IMR-90 (cell line): ENCODE measurements at regions not wholly inside any gene's neighbourhood (a gene's known extent, or its start where the extent isn't known, plus 50 kb on each side); places are given as distances from the start of the nearest gene placed in this dataset.

ENCODE experiments used
- ATAC-seq: fragments of 200-7000 bp; cut with Tn5 transposase; 2 replicates; pipeline ENCODE4 v1.9.1; 2020; ENCODE audit warnings: low read depth, mild to moderate bottlenecking, moderate library complexity
- BruUV-seq: library from RNA; stranded (reverse); fragments of 400-500 nt; replicated peaks from 2 replicates; lab custom pipeline; 2021; lab: Mats Ljungman, UMichigan
- CTCF ChIA-PET: fragments of 300-600 bp; formaldehyde crosslinking; extraction: SDS; loops from one replicate; lab custom pipeline; 2021; ENCODE audit warnings: antibody characterized with exemption; lab: Yijun Ruan, JAX
- POLR2A ChIA-PET: fragments of 300-600 bp; sonication (Branson Sonifier 250); formaldehyde crosslinking; loops from one replicate; lab custom pipeline; 2022; ENCODE audit warnings: antibody characterized with exemption; ENCODE audit not compliant: unreplicated experiment; lab: Charles Lee
- DNase-seq: peaks from one replicate; pipeline ENCODE4 v3.0.0; 2013
- H2AFZ ChIP-seq: replicated peaks from 2 replicates; pipeline ENCODE3; 2013; ENCODE audit warnings: low read length, mild to moderate bottlenecking; ENCODE audit not compliant: poor library complexity
- H2AK5ac ChIP-seq: 2 replicates; pipeline ENCODE4 v1.6.1; 2013; ENCODE audit warnings: low read depth, low read length, inconsistent platforms
- H2AK9ac ChIP-seq: replicated peaks from 2 replicates; pipeline ENCODE3; 2013; ENCODE audit warnings: mild to moderate bottlenecking, low read depth, low read length, moderate library complexity; ENCODE audit not compliant: poor library complexity
- H2BK120ac ChIP-seq: 2 replicates; pipeline ENCODE4 v1.6.1; 2013; ENCODE audit warnings: low read depth, low read length, inconsistent platforms
- H2BK15ac ChIP-seq: 3 replicates; pipeline ENCODE4 v1.6.1; 2013; ENCODE audit warnings: low read depth, low read length, inconsistent platforms
- H2BK20ac ChIP-seq: 2 replicates; pipeline ENCODE4 v1.6.1; 2013; ENCODE audit warnings: low read depth, mild to moderate bottlenecking, inconsistent platforms, low read length, moderate library complexity
- H2BK5ac ChIP-seq: 2 replicates; pipeline ENCODE4 v1.6.1; 2013; ENCODE audit warnings: mild to moderate bottlenecking, low read depth, low read length, inconsistent platforms; ENCODE audit not compliant: poor library complexity, severe bottlenecking
- H3K14ac ChIP-seq: replicated peaks from 2 replicates; pipeline ENCODE4 v1.6.1; 2013; ENCODE audit warnings: low read depth, low read length, inconsistent platforms
- H3K18ac ChIP-seq: 2 replicates; pipeline ENCODE4 v1.6.1; 2013; ENCODE audit warnings: low read depth, low read length, control low read depth
- H3K23ac ChIP-seq: 2 replicates; pipeline ENCODE4 v1.6.1; 2013; ENCODE audit warnings: low read depth, low read length, inconsistent platforms
- H3K27ac ChIP-seq: 2 replicates; pipeline ENCODE4 v1.5.1; 2013; ENCODE audit warnings: mild to moderate bottlenecking, control low read depth, low read length; ENCODE audit not compliant: insufficient read depth
- H3K27me3 ChIP-seq: 2 replicates; pipeline ENCODE4 v1.6.1; 2013; ENCODE audit warnings: low read length; ENCODE audit not compliant: control insufficient read depth, insufficient read depth
- H3K36me3 ChIP-seq: 2 replicates; pipeline ENCODE4 v1.6.1; 2013; ENCODE audit warnings: low read length, mixed read lengths; ENCODE audit not compliant: control insufficient read depth, insufficient read depth
- H3K4ac ChIP-seq: 2 replicates; pipeline ENCODE4 v1.6.1; 2013; ENCODE audit warnings: low read depth, low read length, inconsistent platforms
- H3K4me1 ChIP-seq: 2 replicates; pipeline ENCODE4 v1.6.1; 2013; ENCODE audit warnings: low read length, mixed read lengths; ENCODE audit not compliant: control insufficient read depth, insufficient read depth
- H3K4me2 ChIP-seq: 2 replicates; pipeline ENCODE4 v1.6.1; 2013; ENCODE audit warnings: low read depth, mild to moderate bottlenecking, control low read depth, low read length, moderate library complexity
- H3K4me3 ChIP-seq: 2 replicates; pipeline ENCODE4 v1.5.1; 2013; ENCODE audit warnings: low read depth, mild to moderate bottlenecking, control low read depth, low read length, moderate library complexity; ENCODE audit not compliant: insufficient read depth
- H3K56ac ChIP-seq: 2 replicates; pipeline ENCODE4 v1.6.1; 2013; ENCODE audit warnings: low read length, inconsistent platforms; ENCODE audit not compliant: insufficient read depth; ENCODE audit errors: extremely low read depth
- H3K79me1 ChIP-seq, 2 experiments: 2 replicates each; pipeline ENCODE4 v1.6.1; 2013; ENCODE audit warnings: low read length in 2 of 2, inconsistent platforms in 1 of 2, low read depth in 1 of 2
- H3K9ac ChIP-seq: 2 replicates; pipeline ENCODE4 v1.6.1; 2013; ENCODE audit warnings: low read depth, low read length, control low read depth
- H3K9me1 ChIP-seq: 2 replicates; pipeline ENCODE4 v1.6.1; 2013; ENCODE audit warnings: low read length, inconsistent platforms; ENCODE audit not compliant: insufficient read depth
- H3K9me3 ChIP-seq: 2 replicates; pipeline ENCODE4 v1.6.1; 2013; ENCODE audit warnings: low read length; ENCODE audit not compliant: control insufficient read depth, insufficient read depth
- H4K20me1 ChIP-seq: 2 replicates; pipeline ENCODE4 v1.6.1; 2013; ENCODE audit warnings: low read length, inconsistent platforms; ENCODE audit not compliant: insufficient read depth
- H4K5ac ChIP-seq: 2 replicates; pipeline ENCODE4 v1.6.1; 2013; ENCODE audit warnings: mild to moderate bottlenecking, low read depth, low read length, control low read depth
- H4K8ac ChIP-seq, 2 experiments: 2 replicates each; pipeline ENCODE4 v1.6.1; 2013; ENCODE audit warnings: low read depth in 2 of 2, low read length in 2 of 2, control low read depth in 1 of 2, inconsistent platforms in 1 of 2
- H4K91ac ChIP-seq: 2 replicates; pipeline ENCODE4 v1.6.1; 2013; ENCODE audit warnings: low read depth, low read length, inconsistent platforms; ENCODE audit not compliant: insufficient read depth
- CEBPB ChIP-seq: IDR thresholded peaks from 2 replicates; pipeline ENCODE4 v1.6.1; 2012; ENCODE audit warnings: low read depth, low read length, improper control_type of control experiment
- CHD1 ChIP-seq: IDR thresholded peaks from 2 replicates; pipeline ENCODE4 v1.6.1; 2012; ENCODE audit warnings: low read depth, low read length, improper control_type of control experiment
- MAZ ChIP-seq: IDR thresholded peaks from 2 replicates; pipeline ENCODE4 v1.6.1; 2012; ENCODE audit warnings: low read depth, mild to moderate bottlenecking, low read length, improper control_type of control experiment, moderate library complexity, borderline replicate concordance
- MXI1 ChIP-seq: IDR thresholded peaks from 2 replicates; pipeline ENCODE4 v1.6.1; 2012; ENCODE audit warnings: low read depth, mild to moderate bottlenecking, low read length, moderate library complexity, borderline replicate concordance
- NFE2L2 ChIP-seq: fragments of 150-350 bp; IDR thresholded peaks from 2 replicates; pipeline ENCODE4 v1.6.1; 2016; ENCODE audit warnings: low read depth, mild to moderate bottlenecking, low read length
- POLR2A ChIP-seq: IDR thresholded peaks from 2 replicates; pipeline ENCODE4 v1.6.1; 2012; ENCODE audit warnings: mild to moderate bottlenecking, low read depth, low read length
- RAD21 ChIP-seq: IDR thresholded peaks from 2 replicates; pipeline ENCODE4 v1.6.1; 2012; ENCODE audit warnings: low read length, improper control_type of control experiment
- RCOR1 ChIP-seq: IDR thresholded peaks from 2 replicates; pipeline ENCODE4 v1.6.1; 2012; ENCODE audit warnings: mild to moderate bottlenecking, low read length, improper control_type of control experiment; ENCODE audit not compliant: insufficient replicate concordance
- RFX5 ChIP-seq: IDR thresholded peaks from 2 replicates; pipeline ENCODE4 v1.8.0; 2012; ENCODE audit warnings: low read depth, mild to moderate bottlenecking, low read length, moderate library complexity
- SMC3 ChIP-seq: fragments of 150-350 bp; IDR thresholded peaks from 2 replicates; pipeline ENCODE4 v1.6.1; 2016; ENCODE audit warnings: low read depth, mild to moderate bottlenecking, antibody characterized with exemption, low read length, moderate library complexity
- WGBS, 2 experiments: methylation state at CpG; one replicate each; pipeline versions ENCODE4 v1.1.5 to v1.1.7; 2013; ENCODE audit warnings: missing lambda C conversion rate in 2 of 2; ENCODE audit not compliant: insufficient read length in 1 of 2; ENCODE audit errors: extremely low coverage in 2 of 2; 5-methylcytosine and 5-hydroxymethylcytosine counted together
- dilution Hi-C: fragments of 300-500 bp; cut with HindIII; formaldehyde crosslinking; loops from one replicate; pipeline ENCODE4 v1.14.3; 2018; ENCODE audit warnings: low sequenced_read_pairs; ENCODE audit not compliant: unreplicated experiment
- in situ Hi-C: fragments of 300-500 bp; cut with MboI; formaldehyde crosslinking; loops from 3 replicates; pipeline ENCODE4 v1.14.3; 2019; ENCODE audit warnings: low sequenced_read_pairs, inconsistent platforms, mixed read lengths
- intact Hi-C: fragments of 100-400 bp; cut with micrococcal nuclease; formaldehyde crosslinking; loops from 2 replicates; pipeline ENCODE4 v1.10.0; 2022
- TF ChIP-seq, protein P1 (sequence below): fragments of 150-350 bp; IDR thresholded peaks from 2 replicates; pipeline ENCODE4 v1.6.1; 2017; ENCODE audit warnings: mild to moderate bottlenecking, antibody characterized with exemption, low read length, low read depth
- TF ChIP-seq, protein P2 (sequence below): fragments of 150-350 bp; IDR thresholded peaks from 2 replicates; pipeline ENCODE4 v1.6.1; 2016; ENCODE audit warnings: low read depth, mild to moderate bottlenecking, low read length, moderate library complexity, borderline replicate concordance
- TF ChIP-seq, protein P3 (sequence below): conservative IDR thresholded peaks from 2 replicates; pipeline ENCODE4 v1.5.1; 2012; ENCODE audit warnings: mild to moderate bottlenecking, low read depth, low read length, improper control_type of control experiment

DNA sequence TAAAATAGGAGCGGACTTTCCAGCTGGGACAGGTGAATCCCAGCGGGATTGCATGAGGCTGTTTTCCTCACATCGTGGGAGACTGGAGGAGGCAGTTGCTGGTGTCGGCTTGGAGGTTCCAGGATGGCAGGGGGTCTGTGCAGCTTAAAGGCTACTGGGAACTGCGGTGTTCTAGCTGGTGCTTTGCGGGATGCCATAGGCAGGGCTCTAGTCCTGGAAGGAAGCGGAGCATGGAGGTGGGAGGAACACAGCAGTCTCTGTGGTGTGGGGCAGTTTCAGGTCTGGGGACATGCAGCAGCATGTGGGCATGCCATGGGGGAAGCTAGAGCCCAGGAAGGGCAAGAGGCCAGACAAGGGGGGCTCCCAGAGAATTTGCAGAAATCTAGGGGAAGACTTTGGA is 141.5 kb downstream of the NSG2 start:
- no peak overlapping the region for H2BK20ac ChIP-seq
- ATAC-seq (no peak), DNase-seq (no peak)
- no peak overlapping the region for H3K4me2 ChIP-seq
- no TSS peak for BruUV-seq
- no peaks in the 10 kb centered on the region for H3K27me3 ChIP-seq
- CTCF ChIA-PET = no interaction called here
- H3K9ac ChIP-seq = no peak overlapping the region
- H3K4me1 ChIP-seq = no peaks in the 10 kb centered on the region
- H3K27ac ChIP-seq = no peak overlapping the region
- H3K56ac ChIP-seq = no peak overlapping the region
- dilution Hi-C loops = no loop called here
- H2BK5ac ChIP-seq = no peak overlapping the region
- H4K20me1 ChIP-seq = no peaks in the 10 kb centered on the region
- no peaks in the 10 kb centered on the region for H3K36me3 ChIP-seq
- TF ChIP-seq CHD1 = no peak
- TF ChIP-seq, protein P1, sequence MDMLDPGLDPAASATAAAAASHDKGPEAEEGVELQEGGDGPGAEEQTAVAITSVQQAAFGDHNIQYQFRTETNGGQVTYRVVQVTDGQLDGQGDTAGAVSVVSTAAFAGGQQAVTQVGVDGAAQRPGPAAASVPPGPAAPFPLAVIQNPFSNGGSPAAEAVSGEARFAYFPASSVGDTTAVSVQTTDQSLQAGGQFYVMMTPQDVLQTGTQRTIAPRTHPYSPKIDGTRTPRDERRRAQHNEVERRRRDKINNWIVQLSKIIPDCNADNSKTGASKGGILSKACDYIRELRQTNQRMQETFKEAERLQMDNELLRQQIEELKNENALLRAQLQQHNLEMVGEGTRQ = no peak
- no peak for TF ChIP-seq RAD21
- TF ChIP-seq, protein P2, sequence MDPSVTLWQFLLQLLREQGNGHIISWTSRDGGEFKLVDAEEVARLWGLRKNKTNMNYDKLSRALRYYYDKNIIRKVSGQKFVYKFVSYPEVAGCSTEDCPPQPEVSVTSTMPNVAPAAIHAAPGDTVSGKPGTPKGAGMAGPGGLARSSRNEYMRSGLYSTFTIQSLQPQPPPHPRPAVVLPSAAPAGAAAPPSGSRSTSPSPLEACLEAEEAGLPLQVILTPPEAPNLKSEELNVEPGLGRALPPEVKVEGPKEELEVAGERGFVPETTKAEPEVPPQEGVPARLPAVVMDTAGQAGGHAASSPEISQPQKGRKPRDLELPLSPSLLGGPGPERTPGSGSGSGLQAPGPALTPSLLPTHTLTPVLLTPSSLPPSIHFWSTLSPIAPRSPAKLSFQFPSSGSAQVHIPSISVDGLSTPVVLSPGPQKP = no peak
- TF ChIP-seq POLR2A = no peak
- TF ChIP-seq NFE2L2 = no peak
- no peak for TF ChIP-seq RFX5
- no peak for TF ChIP-seq MXI1
- no peak for TF ChIP-seq MAZ
- TF ChIP-seq SMC3 = no peak
- TF ChIP-seq CEBPB = no peak
- TF ChIP-seq, protein P3, sequence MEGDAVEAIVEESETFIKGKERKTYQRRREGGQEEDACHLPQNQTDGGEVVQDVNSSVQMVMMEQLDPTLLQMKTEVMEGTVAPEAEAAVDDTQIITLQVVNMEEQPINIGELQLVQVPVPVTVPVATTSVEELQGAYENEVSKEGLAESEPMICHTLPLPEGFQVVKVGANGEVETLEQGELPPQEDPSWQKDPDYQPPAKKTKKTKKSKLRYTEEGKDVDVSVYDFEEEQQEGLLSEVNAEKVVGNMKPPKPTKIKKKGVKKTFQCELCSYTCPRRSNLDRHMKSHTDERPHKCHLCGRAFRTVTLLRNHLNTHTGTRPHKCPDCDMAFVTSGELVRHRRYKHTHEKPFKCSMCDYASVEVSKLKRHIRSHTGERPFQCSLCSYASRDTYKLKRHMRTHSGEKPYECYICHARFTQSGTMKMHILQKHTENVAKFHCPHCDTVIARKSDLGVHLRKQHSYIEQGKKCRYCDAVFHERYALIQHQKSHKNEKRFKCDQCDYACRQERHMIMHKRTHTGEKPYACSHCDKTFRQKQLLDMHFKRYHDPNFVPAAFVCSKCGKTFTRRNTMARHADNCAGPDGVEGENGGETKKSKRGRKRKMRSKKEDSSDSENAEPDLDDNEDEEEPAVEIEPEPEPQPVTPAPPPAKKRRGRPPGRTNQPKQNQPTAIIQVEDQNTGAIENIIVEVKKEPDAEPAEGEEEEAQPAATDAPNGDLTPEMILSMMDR = no peak
- TF ChIP-seq RCOR1 = no peak
- no peak overlapping the region for H2BK15ac ChIP-seq
- intact Hi-C loops = no loop called here
- H2AFZ ChIP-seq = no peak overlapping the region
- no peak overlapping the region for H4K91ac ChIP-seq
- peaks cover 5% of the 10 kb centered on the region; the same call in 1 of the 2 replicates for H3K9me3 ChIP-seq
- H4K8ac ChIP-seq = no peak overlapping the region
- H3K9me1 ChIP-seq = no peaks in the 10 kb centered on the region
- no peak overlapping the region for H3K4me3 ChIP-seq
- H2BK120ac ChIP-seq = no peak overlapping the region
- POLR2A ChIA-PET = no interaction called here
- H2AK9ac ChIP-seq = no peak overlapping the region
- no peak overlapping the region for H3K18ac ChIP-seq
- WGBS, 2 experiments = 57% methylated on average over 4 of the region's 7 CpGs; no CpG with 5 or more reads in 1 of the 2 experiments
- H2AK5ac ChIP-seq = no peak overlapping the region
- H3K4ac ChIP-seq = no peak overlapping the region
- in situ Hi-C loops = no loop called here
- H3K23ac ChIP-seq = no peak overlapping the region
- H3K79me1 ChIP-seq = no peaks in the 10 kb centered on the region
- no peak overlapping the region for H3K14ac ChIP-seq
- no peak overlapping the region for H4K5ac ChIP-seq
